ENCODE measurements at regions not wholly inside any gene's neighbourhood (a gene's known extent, or its start where the extent isn't known, plus 50 kb on each side); places are given as distances from the start of the nearest gene placed in this dataset.
"Not testable (repeated sequence)": the region's sequence is repeated elsewhere in the genome, so short reads cannot be mapped to it uniquely, and the experiment has no call there.

DNA sequence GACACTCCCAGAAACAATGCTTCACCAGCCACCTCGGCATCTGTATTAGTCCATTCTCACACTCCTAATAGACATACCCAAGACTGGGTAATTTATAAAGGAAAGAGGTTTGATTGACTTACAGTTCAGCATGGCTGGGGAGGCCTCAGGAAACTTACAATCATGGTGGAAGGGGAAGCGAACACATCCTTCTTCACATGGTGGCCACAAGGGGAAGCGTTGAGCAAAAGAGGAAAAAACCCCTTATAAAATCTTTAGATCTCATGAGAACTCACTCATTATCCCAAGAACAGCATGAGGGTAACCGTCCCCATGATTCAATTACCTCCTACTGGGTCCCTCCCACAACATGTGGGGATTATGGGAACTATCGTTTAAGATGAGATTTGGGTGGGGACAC is 140.9 kb downstream of the LIG4 start:
- not testable (repeated sequence) for TF ChIP-seq POLR2AphosphoS5 (IDR thresholded peaks at IDR 0.05); POLR2A (IDR thresholded peaks at IDR 0.05; ENCODE audit: low read depth)
- TF ChIP-seq, protein P1, sequence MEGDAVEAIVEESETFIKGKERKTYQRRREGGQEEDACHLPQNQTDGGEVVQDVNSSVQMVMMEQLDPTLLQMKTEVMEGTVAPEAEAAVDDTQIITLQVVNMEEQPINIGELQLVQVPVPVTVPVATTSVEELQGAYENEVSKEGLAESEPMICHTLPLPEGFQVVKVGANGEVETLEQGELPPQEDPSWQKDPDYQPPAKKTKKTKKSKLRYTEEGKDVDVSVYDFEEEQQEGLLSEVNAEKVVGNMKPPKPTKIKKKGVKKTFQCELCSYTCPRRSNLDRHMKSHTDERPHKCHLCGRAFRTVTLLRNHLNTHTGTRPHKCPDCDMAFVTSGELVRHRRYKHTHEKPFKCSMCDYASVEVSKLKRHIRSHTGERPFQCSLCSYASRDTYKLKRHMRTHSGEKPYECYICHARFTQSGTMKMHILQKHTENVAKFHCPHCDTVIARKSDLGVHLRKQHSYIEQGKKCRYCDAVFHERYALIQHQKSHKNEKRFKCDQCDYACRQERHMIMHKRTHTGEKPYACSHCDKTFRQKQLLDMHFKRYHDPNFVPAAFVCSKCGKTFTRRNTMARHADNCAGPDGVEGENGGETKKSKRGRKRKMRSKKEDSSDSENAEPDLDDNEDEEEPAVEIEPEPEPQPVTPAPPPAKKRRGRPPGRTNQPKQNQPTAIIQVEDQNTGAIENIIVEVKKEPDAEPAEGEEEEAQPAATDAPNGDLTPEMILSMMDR (IDR thresholded peaks at IDR 0.05), result not testable (repeated sequence)
